Transverse colon (tissue), 4 donors: ENCODE measurements at regions not wholly inside any gene's neighbourhood (a gene's known extent, or its start where the extent isn't known, plus 50 kb on each side); places are given as distances from the start of the nearest gene placed in this dataset.
A peak's percentile ranks its signal among the peaks of the same experiment; 100 is the strongest.

ENCODE experiments used
- DNase-seq: peaks from one replicate; pipeline ENCODE4 v3.0.0-alpha.2; 2019
- H3K27ac ChIP-seq, 4 donors: fragments of 200-600 bp; sonication (generic); 2 replicates each; pipeline ENCODE4 v1.5.1; 2016 to 2018; ENCODE audit warnings: inconsistent platforms in 4 of 4
- H3K27me3 ChIP-seq: fragments of 200-600 bp; sonication (generic); 2 replicates; pipeline ENCODE4 v1.5.1; 2017; ENCODE audit warnings: inconsistent platforms
- H3K36me3 ChIP-seq, 4 donors: fragments of 200-600 bp; sonication (generic); 2 replicates each; pipeline ENCODE4 v1.5.1; 2017 to 2019; ENCODE audit warnings: inconsistent platforms in 4 of 4
- H3K4me1 ChIP-seq, 4 donors: fragments of 200-600 bp; sonication (generic); 2 replicates each; pipeline ENCODE4 v1.5.1; 2017 to 2020; ENCODE audit warnings: inconsistent platforms in 4 of 4
- H3K4me3 ChIP-seq, 4 donors: fragments of 200-600 bp; sonication (generic); 1 replicate in 1 of 4; 2 replicates in 3 of 4; pipeline versions ENCODE4 v1.5.1 to v1.6.1; 2017 to 2019; ENCODE audit warnings: inconsistent platforms in 4 of 4
- H3K9me3 ChIP-seq, 2 donors: fragments of 200-600 bp; sonication (generic); 2 replicates each; pipeline ENCODE4 v1.5.1; 2017 to 2019; ENCODE audit warnings: inconsistent platforms in 2 of 2
- EP300 ChIP-seq: sonication (generic); formaldehyde crosslinking; IDR thresholded peaks from one replicate; pipeline ENCODE4 v1.6.1; 2017; ENCODE audit warnings: antibody characterized with exemption, low read depth
- POLR2A ChIP-seq: fragments of 450-650 bp; IDR thresholded peaks from one replicate; pipeline ENCODE4 v1.6.1; 2016; ENCODE audit warnings: antibody characterized with exemption, mild to moderate bottlenecking, moderate library complexity
- POLR2AphosphoS5 ChIP-seq, 3 donors: sonication (generic); formaldehyde crosslinking; IDR thresholded peaks; one replicate each; pipeline ENCODE4 v1.6.1; 2016; ENCODE audit warnings: antibody characterized with exemption in 3 of 3
- WGBS, 2 donors: methylation state at CpG; one replicate each; pipeline ENCODE4 v1.1.5; 2018; ENCODE audit warnings: low coverage in 1 of 2; 5-methylcytosine and 5-hydroxymethylcytosine counted together
- in situ Hi-C, 4 donors: fragments of 200-750 bp; cut with MboI; loops; one replicate each; pipeline versions ENCODE4 v1.15.0 to v1.15.1; 2017; ENCODE audit warnings: low sequenced_read_pairs in 3 of 4, low pct_ligation_motif_present in 1 of 4, low pct_unique_long_range_greater_than_20kb in 1 of 4
- intact Hi-C: fragments of 100-400 bp; cut with DNase I; formaldehyde crosslinking; loops from one replicate; pipeline ENCODE4 v1.15.1; 2023; ENCODE audit warnings: low total_unique reads
- TF ChIP-seq, protein P1 (sequence below), 5 experiments: fragments of 200-600 bp in 3 of 5; fragments of 450-650 bp in 2 of 5; sonication (generic) in 3 of 5; IDR thresholded peaks; 1 replicate in 2 of 5; 2 replicates in 3 of 5; pipeline ENCODE4 v1.5.1; 2016 to 2017; ENCODE audit warnings: antibody characterized with exemption in 5 of 5, inconsistent platforms in 3 of 5, mild to moderate bottlenecking in 2 of 5, moderate library complexity in 1 of 5

- no peaks in the 10 kb centered on the region for H3K9me3 ChIP-seq
- no peak overlapping the region for H3K4me3 ChIP-seq
- DNase-seq = peak; percentile 27
- H3K36me3 ChIP-seq = no peaks in the 10 kb centered on the region
- intact Hi-C loops = no loop called here
- WGBS, 2 donors = 63% methylated on average over 7 of the region's 7 CpGs; no CpG with 5 or more reads in 1 of the 2 donors
- in situ Hi-C loops = no loop called here
- H3K27me3 ChIP-seq = no peaks in the 10 kb centered on the region
- H3K27ac ChIP-seq = no peak overlapping the region
- no peaks in the 10 kb centered on the region for H3K4me1 ChIP-seq
- TF ChIP-seq POLR2AphosphoS5 (IDR thresholded peaks at IDR 0.05) = no peak
- TF ChIP-seq EP300 = no peak
- no peak for TF ChIP-seq POLR2A
- TF ChIP-seq, protein P1, sequence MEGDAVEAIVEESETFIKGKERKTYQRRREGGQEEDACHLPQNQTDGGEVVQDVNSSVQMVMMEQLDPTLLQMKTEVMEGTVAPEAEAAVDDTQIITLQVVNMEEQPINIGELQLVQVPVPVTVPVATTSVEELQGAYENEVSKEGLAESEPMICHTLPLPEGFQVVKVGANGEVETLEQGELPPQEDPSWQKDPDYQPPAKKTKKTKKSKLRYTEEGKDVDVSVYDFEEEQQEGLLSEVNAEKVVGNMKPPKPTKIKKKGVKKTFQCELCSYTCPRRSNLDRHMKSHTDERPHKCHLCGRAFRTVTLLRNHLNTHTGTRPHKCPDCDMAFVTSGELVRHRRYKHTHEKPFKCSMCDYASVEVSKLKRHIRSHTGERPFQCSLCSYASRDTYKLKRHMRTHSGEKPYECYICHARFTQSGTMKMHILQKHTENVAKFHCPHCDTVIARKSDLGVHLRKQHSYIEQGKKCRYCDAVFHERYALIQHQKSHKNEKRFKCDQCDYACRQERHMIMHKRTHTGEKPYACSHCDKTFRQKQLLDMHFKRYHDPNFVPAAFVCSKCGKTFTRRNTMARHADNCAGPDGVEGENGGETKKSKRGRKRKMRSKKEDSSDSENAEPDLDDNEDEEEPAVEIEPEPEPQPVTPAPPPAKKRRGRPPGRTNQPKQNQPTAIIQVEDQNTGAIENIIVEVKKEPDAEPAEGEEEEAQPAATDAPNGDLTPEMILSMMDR (IDR thresholded peaks at IDR 0.05) = no peak
These were observed 50.8 kb upstream of the MAF start for GRCh38 chr16:79651363-79651762.
